Hematopoietic multipotent progenitor cell treated with erythropoietin and hydrocortisone succinate and interleukin-3 and kit ligand, for 4 days (in vitro differentiated cells): ENCODE measurements at regions not wholly inside any gene's neighbourhood (a gene's known extent, or its start where the extent isn't known, plus 50 kb on each side); places are given as distances from the start of the nearest gene placed in this dataset.
"Not testable (repeated sequence)": the region's sequence is repeated elsewhere in the genome, so short reads cannot be mapped to it uniquely, and the experiment has no call there.

Experiments
- DNase-seq: peaks from one replicate; pipeline ENCODE4 v3.0.0-alpha.2; 2015

GRCh38 chr2:36302911-36303310, 52.7 kb upstream of the CRIM1 start:
- DNase-seq = no peak

DNA sequence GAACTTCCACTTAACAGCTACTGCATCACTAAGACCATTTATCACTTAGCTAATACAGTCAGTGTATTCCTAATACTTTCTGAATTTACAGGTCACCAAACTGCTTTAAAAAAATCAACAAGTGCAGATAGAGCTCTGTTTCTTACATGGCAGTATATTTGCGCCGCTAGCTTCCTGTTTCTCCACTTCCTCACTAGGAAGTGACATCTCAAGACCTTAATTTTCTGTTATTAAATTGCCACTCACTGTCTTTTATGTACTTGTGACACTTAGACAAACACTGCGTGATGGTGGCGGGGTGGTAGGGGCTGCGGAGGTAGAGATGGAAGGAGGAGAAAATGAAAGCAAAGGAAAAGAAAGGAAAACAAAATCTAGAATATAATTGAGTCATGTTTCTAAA, 53.7 kb upstream of the CRIM1 start:
- DNase-seq = no peak

GRCh38 chr2:36300697-36301096, 54.9 kb upstream of the CRIM1 start:
- DNase-seq = no peak

DNA sequence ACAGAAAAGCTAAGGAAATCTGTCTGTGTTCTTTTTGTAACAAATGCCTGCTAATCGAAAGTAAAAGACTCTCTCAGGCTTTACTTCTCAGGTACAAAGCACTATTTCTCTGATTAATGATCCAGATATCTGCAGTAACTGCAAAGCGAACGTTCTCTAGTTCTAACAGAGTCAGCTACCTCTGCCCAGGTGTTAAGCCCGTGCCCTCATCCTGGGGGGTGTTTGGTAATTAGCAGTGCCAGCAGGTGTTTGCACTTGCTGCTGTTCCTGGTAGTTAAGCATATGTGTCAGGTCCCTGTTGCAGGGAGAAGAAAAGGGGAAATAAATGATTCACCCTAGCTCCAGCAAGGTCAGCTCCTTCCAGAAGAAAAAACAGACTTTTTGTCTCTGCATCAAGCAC, 58.8 kb upstream of the CRIM1 start:
- DNase-seq = no peak

- no peak for DNase-seq
Measured at GRCh38 chr2:36294316-36294721, 61.3 kb upstream of the CRIM1 start.

DNA sequence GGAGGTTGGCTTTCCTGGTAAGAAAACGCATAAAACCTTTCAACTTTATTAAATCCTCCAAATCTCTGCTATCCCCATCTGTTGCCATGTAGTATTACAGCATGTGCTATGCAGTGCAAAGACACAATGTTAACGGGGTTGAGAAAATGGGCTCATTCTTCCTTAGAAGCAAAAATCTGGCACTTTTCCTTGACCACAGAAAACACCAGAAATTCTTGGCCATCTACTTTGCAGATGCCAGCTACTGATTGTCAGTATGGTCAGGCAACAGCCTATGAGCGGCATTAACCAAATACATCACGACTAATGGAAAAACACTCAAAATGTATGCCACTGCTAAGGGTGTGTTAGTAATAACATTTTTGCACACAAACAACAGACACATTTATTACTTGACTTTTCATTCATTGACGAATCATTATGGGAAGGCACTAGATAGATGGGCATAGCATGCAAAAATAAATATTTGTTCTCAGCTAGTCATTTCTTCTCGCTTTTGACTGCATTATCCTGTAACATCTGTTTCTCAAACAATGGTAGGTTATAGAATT, 65.2 kb upstream of the CRIM1 start:
- no peak for DNase-seq

GRCh38 chr2:36289731-36290130, 65.8 kb upstream of the CRIM1 start:
- DNase-seq = no peak

DNA sequence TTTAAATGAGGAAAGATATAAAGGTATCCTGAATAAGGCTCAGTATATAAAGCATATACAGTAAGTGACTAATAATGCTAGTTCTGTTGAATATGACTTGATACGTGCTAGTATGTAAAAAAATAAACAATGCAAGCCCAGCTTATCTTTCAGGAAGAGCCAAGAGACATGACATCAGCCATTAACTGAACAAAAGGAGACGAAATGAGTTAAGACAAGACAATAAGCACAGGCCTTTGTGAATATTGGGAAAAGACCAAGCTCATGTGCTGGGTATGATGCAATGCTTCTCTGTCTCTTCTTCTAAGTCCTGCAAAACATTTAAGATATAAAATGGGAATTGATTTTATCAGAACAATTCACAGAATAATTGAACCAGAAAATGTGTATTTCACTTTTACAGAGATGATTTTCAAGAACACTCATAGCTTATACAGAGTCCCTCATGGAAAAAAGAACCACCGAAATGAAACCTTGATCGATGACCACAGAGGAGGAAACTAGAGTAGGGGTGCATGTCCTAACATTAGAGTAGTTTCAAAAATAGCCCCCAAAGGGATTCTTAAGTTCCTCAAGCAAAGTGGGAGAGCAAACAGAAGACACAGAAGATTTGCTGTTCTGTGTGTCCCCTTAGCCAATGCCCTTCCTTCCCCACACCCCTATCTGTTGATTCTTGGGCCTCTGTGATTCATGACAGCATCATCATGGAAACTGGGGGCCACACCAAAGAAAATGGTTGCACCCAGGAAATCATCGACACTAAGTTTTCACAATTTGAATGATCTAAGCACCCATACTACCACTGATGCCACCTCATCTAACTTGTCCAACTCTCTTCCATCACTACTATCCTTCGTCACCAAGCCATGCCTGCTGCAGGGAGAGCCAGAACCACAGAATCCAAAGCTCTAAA, 68.0 kb upstream of the CRIM1 start:
- no peak for DNase-seq

GRCh38 chr2:36279506-36279905, 76.1 kb upstream of the CRIM1 start:
- not testable (repeated sequence) for DNase-seq

- no peak for DNase-seq
Measured at GRCh38 chr2:36277881-36278523, 77.6 kb upstream of the CRIM1 start.

DNA sequence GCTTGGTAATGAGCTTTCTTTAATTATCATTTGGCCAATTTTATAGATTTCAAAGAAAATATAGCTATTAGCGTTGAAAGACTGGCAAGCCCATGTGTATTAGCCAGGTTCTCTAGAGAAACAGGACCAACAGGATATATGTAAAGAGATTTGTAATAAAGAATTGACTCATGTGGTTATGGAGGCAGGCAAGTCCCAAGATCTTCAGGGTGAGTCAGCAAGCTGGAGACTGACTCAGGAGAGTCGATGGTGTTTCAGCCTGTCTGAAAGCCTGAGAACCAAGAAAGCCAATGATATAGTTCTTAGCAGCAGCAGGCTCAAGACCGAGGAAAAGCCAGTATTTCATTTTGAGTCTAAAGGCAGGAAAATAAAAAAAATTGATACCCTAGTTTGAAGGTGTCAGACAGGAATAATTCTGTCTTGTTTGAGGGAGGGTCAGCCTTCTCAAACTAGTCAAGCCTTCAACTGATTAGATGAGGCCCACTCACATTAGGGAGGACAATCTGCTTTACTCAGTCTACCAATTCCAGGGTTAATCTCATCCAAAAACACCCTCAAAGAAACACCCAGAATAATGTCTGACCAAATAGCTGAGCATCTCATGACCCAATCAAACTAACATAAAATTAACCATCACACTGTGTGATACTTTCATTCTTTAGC, 78.3 kb upstream of the CRIM1 start:
- no peak for DNase-seq

DNA sequence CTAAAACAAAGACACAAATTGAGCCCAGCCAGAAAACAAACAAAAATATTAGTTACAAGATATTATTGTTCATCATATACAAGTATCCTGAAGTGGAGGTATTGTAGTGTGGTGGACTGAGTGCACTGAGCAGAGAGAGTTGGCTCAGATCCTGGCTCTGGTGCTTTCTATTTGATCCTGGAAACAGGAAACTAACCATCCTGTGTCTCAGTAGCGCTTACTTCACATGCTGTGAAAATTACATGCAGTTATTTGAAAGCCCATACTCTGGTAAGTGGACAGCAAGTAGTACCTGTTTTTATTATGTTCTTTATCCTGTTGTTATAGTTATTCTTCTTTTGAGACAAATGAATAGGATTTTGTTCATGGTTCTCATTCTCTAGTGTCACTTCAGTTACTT, 84.3 kb upstream of the CRIM1 start:
- DNase-seq = no peak

DNA sequence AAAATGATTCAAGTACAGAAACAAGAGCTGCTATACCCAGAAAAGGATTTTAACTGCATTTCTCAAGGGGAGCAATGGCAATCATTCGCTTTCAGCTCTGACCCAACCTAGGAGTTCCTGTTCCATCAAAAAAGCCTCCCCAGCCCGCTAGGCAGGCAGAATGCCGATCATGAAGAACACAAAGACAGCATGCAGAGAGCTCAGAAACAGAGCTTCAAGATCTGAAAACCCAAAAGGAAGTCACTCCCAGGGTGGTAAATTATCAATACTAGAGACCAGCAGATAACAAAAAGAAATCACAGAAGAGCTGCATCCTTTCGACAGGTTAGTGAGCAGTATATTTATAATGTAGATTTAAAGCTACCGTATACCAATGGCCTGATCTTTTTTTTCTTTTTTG, 84.8 kb upstream of the CRIM1 start:
- DNase-seq = no peak

- DNase-seq = no peak
Measured at GRCh38 chr2:36267194-36267593, 88.4 kb upstream of the CRIM1 start.

DNA sequence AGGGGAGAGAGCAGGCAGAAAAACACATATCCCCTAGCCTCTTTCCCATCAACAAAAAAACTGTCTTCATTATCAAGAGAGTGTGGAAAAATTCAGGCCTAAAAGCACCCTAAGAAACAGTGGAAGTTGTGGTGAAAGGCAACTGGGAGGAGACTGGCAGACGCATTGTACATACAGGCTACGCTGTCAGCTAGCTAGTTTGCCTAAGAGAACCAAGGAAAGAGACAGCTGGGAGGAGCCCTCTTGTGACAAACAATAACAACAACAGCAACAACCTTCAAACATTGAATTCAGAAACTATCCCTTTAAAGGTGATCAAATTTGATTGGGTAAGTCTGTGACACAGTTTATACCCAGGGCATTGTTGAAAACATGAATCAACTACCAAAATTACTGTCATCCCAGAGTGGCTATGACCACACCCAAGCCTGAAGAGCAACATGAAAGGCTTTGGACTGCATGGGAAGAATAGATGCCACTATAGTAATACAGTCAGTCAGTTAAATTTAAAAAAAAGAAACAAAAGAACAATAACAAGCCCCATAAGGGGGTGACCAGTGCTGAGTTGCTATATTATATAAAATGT, 88.9 kb upstream of the CRIM1 start:
- DNase-seq = no peak

DNA sequence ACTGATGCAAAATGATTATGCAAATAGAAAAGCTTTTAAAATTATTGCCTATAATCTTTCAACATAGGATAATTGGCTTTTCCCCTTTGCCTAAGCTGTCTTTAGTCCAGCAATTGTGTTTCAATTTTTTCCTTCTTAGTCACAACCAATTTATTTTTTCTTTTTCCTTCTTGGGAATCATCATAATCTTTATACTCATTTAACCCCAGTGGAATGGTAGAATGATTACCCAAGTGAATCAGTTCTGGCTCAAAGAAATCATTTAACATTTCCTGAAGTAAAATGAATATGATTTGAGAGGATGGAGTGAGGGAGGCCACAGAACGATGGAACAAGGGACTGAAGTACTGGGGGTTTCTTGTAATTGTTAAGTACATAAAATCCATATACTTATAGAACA, 93.0 kb upstream of the CRIM1 start:
- no peak for DNase-seq

DNA sequence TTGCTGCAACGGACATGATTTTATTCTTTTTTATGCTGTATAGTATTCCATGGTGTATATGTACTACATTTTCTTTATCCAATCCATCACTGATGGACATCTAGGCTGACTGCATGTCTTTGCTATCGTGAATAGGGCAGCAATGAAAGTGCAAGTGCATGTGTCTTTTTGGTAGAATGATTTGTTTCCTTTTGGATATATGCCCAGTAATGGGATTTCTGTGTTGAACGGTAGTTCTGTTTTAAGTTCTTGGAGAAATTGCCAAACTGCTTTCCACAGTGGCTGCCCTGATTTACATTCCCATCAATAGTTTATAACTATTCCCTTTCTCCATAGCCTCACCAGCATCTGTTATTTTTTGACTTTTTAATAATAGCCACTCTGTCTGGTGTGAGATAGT, 99.7 kb upstream of the CRIM1 start:
- DNase-seq = no peak

DNA sequence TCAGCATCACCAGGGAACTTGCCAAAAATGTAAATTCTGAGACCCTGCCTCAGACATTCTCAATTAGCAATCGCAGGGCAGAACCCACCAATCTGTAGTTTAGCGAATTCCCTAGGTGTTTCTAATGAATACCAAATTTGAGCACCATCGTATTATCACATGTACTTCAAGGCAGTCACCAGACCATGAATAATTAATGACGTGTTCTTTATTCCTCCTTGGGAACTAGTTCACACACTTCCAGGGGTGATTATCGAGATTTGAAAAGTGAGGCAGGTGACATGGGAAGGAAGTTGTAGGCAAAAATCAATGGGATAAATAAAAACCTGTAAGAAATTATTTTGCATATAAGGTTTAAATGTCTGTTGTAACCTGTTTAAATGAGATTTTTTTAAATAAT, 102.5 kb upstream of the CRIM1 start:
- DNase-seq = no peak

DNA sequence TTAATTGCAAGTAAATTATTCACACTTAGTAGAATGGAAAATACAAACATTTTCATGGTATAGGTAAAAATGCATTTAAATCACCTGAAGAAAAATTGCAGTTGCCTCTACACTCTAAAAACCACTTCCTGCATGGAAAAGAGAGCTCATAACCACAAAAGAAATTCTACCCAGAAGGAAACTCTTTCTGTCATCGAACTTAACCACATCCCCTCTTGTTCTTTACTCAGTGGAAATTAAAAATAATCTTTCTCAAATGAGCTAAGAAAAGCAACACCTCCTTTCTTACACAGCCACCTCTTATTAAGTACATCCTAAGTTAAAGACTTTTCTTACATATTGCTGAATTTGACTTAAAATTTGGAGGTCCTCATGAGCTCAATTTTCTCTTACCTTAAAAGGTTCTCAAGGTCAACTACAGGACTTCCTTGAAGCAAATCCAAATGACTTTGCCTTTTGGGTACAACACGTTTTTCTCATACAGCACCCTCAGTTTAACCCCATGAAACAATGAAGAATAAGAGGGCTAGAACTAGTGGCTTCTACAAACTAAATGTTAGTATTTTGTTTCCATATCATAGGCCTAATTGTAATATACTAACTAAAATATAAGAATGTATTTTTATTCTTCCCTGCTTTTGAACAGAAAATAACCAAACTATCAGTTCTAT, 109.1 kb upstream of the CRIM1 start:
- peak; percentile 81 for DNase-seq

DNA sequence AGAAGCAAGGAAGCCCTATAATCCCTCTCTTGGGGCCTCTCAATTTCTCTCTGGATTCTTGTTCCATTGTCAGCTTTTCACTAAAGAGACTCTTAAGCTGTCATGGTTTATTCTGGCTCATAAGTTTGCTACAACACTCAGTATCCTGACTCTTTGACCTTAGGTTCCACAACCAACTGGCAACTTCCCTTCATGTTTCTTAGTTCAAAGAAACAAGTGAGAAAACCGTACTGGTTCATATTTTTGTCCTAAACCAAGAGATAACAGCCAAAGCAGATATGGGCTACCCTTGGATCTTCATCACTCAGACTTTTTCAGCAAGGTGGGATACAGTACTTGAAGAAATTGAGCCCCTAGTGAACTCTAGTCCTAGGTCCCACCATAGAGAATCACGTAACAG, 109.9 kb upstream of the CRIM1 start:
- DNase-seq = peak; percentile 30

GRCh38 chr2:36238106-36238505, 117.5 kb upstream of the CRIM1 start:
- DNase-seq = no peak

GRCh38 chr2:36235882-36236281, 119.7 kb upstream of the CRIM1 start:
- DNase-seq = no peak

GRCh38 chr2:36235426-36235825, 120.2 kb upstream of the CRIM1 start:
- no peak for DNase-seq
